Endothelial cell of umbilical vein (primary cell): ENCODE measurements at regions not wholly inside any gene's neighbourhood (a gene's known extent, or its start where the extent isn't known, plus 50 kb on each side); places are given as distances from the start of the nearest gene placed in this dataset.

Experiments
- BruUV-seq: library from RNA; stranded (reverse); fragments of 400-500 nt; replicated peaks from 2 replicates; lab custom pipeline; 2021; lab: Mats Ljungman, UMichigan
- CTCF ChIA-PET: fragments of 300-600, 350-600 bp; sonication (Branson Sonifier 250); formaldehyde crosslinking; loops from one replicate; lab custom pipeline; 2021; ENCODE audit warnings: antibody characterized with exemption, inconsistent platforms; lab: Charles Lee
- POLR2A ChIA-PET: fragments of 300-600, 350-600 bp; sonication (Branson Sonifier 250); formaldehyde crosslinking; loops from one replicate; lab custom pipeline; 2021; ENCODE audit warnings: antibody characterized with exemption, inconsistent platforms; lab: Charles Lee
- DNase-seq: peaks from one replicate; pipeline ENCODE4 v3.0.0-alpha.2; 2011; ENCODE audit warnings: low read depth, low spot score
- FAIRE-seq: peaks from 2 replicates; lab custom pipeline; 2011; peaks lifted over from hg19 to GRCh38; lab: Jason Lieb, UNC
- H2AFZ ChIP-seq: 2 replicates; pipeline ENCODE4 v1.6.0; 2012; ENCODE audit warnings: low read depth, low read length, control low read depth, inconsistent platforms
- H3K27ac ChIP-seq: 2 replicates; pipeline ENCODE4 v1.5.1; 2011; ENCODE audit warnings: low read depth, mild to moderate bottlenecking, control low read depth, low read length, moderate library complexity; ENCODE audit not compliant: insufficient read depth
- H3K27me3 ChIP-seq, 2 experiments: 2 replicates each; pipeline versions ENCODE4 v1.6.0 to v1.6.1; 2011; ENCODE audit warnings: low read length in 2 of 2, mixed read lengths in 1 of 2; ENCODE audit not compliant: control insufficient read depth in 2 of 2, insufficient read depth in 2 of 2
- H3K36me3 ChIP-seq, 2 experiments: 2 replicates in 1 of 2; 3 replicates in 1 of 2; pipeline ENCODE4 v1.5.1; 2011; ENCODE audit warnings: low read length in 2 of 2, mild to moderate bottlenecking in 1 of 2, moderate library complexity in 1 of 2; ENCODE audit not compliant: control insufficient read depth in 2 of 2, insufficient read depth in 2 of 2; ENCODE audit errors: extremely low read depth in 1 of 2
- H3K4me1 ChIP-seq: 3 replicates; pipeline ENCODE4 v1.5.1; 2011; ENCODE audit warnings: mild to moderate bottlenecking, low read length; ENCODE audit not compliant: control insufficient read depth, insufficient read depth; ENCODE audit errors: extremely low read depth
- H3K4me2 ChIP-seq: 2 replicates; pipeline ENCODE4 v1.6.1; 2011; ENCODE audit warnings: low read length, control low read depth, mixed read lengths; ENCODE audit not compliant: insufficient read depth
- H3K4me3 ChIP-seq, 3 experiments: fragments of 200-600 bp in 1 of 3; sonication (generic), shearing (Covaris generic) in 1 of 3; replicated peaks in 1 of 3; 2 replicates each; pipeline ENCODE4 v1.5.1; 2011 to 2016; ENCODE audit warnings: control low read depth in 3 of 3, low read length in 3 of 3, mild to moderate bottlenecking in 2 of 3, inconsistent platforms in 1 of 3, low read depth in 1 of 3, moderate library complexity in 1 of 3; ENCODE audit not compliant: insufficient read depth in 1 of 3
- H3K79me2 ChIP-seq: 2 replicates; pipeline ENCODE4 v1.6.0; 2012; ENCODE audit warnings: low read length, inconsistent platforms; ENCODE audit not compliant: control insufficient read depth, insufficient read depth
- H3K9ac ChIP-seq: replicated peaks from 2 replicates; pipeline ENCODE3; 2011; ENCODE audit warnings: low read length, control low read depth; ENCODE audit not compliant: insufficient read depth; ENCODE audit errors: extremely low read depth
- H3K9me1 ChIP-seq: replicated peaks from 3 replicates; pipeline ENCODE4 v1.6.0; 2011; ENCODE audit warnings: mild to moderate bottlenecking, low read length; ENCODE audit not compliant: control insufficient read depth, insufficient read depth; ENCODE audit errors: extremely low read depth
- H3K9me3 ChIP-seq: replicated peaks from 2 replicates; pipeline ENCODE4 v1.5.1; 2012; ENCODE audit warnings: low read length, inconsistent platforms; ENCODE audit not compliant: control insufficient read depth, insufficient read depth
- H4K20me1 ChIP-seq: replicated peaks from 2 replicates; pipeline ENCODE3; 2011; ENCODE audit warnings: mild to moderate bottlenecking, low read length; ENCODE audit not compliant: control insufficient read depth, insufficient read depth; ENCODE audit errors: extremely low read depth
- CTCF ChIP-seq, 2 donors: IDR thresholded peaks; 1 replicate in 1 of 2; 2 replicates in 1 of 2; pipeline ENCODE4 v1.5.1; 2011; ENCODE audit warnings: low read length in 2 of 2, mild to moderate bottlenecking in 2 of 2, moderate library complexity in 2 of 2, control low read depth in 1 of 2, inconsistent platforms in 1 of 2, low read depth in 1 of 2; ENCODE audit not compliant: insufficient read depth in 1 of 2; ENCODE audit errors: extremely low read depth in 1 of 2
- EZH2 ChIP-seq: IDR thresholded peaks from 2 replicates; pipeline ENCODE4 v1.6.1; 2012; ENCODE audit warnings: borderline replicate concordance, low read depth, mild to moderate bottlenecking, moderate library complexity, low read length, inconsistent platforms; ENCODE audit not compliant: severe bottlenecking
- FOS ChIP-seq: IDR thresholded peaks from 2 replicates; pipeline ENCODE4 v1.6.1; 2011; ENCODE audit warnings: mild to moderate bottlenecking, low read length, moderate library complexity, borderline replicate concordance; ENCODE audit not compliant: insufficient read depth
- GATA2 ChIP-seq: IDR thresholded peaks from 2 replicates; pipeline ENCODE4 v1.7.0; 2011; ENCODE audit warnings: low read depth, mild to moderate bottlenecking, moderate library complexity, mixed read lengths, low read length; ENCODE audit not compliant: insufficient read length, insufficient read depth
- JUN ChIP-seq: IDR thresholded peaks from 2 replicates; pipeline ENCODE4 v1.6.1; 2011; ENCODE audit warnings: borderline replicate concordance, low read depth; ENCODE audit not compliant: insufficient read length, insufficient read depth
- MAX ChIP-seq: IDR thresholded peaks from 2 replicates; pipeline ENCODE4 v1.6.1; 2011; ENCODE audit not compliant: insufficient read depth, insufficient read length
- MYC ChIP-seq: IDR thresholded peaks from one replicate; pipeline ENCODE4 v1.6.1; 2011; ENCODE audit warnings: mild to moderate bottlenecking, low read depth, low read length
- POLR2A ChIP-seq: IDR thresholded peaks from 2 replicates; pipeline ENCODE4 v1.6.1; 2012; ENCODE audit warnings: low read depth, mild to moderate bottlenecking, control low read depth, low read length
- POLR2AphosphoS5 ChIP-seq: IDR thresholded peaks from 2 replicates; pipeline ENCODE4 v1.6.1; 2012; ENCODE audit warnings: low read depth, mild to moderate bottlenecking, control low read depth, low read length, moderate library complexity; ENCODE audit not compliant: insufficient read depth
- dilution Hi-C: fragments of 300-500 bp; cut with MboI; formaldehyde crosslinking; loops from one replicate; pipeline ENCODE4 v1.15.0; 2019; ENCODE audit warnings: low sequenced_read_pairs; ENCODE audit not compliant: extremely low pct_ligation_motif_present
- intact Hi-C: fragments of 100-400 bp; cut with micrococcal nuclease; formaldehyde crosslinking; loops from one replicate; pipeline ENCODE4 v1.10.0; 2022

- H3K9me1 ChIP-seq, result no peaks in the 10 kb centered on the region
- H2AFZ ChIP-seq, result no peak overlapping the region
- TF ChIP-seq EZH2 (no peak), POLR2AphosphoS5 (no peak), POLR2A (no peak), MYC (no peak), GATA2 (no peak), MAX (no peak), CTCF (IDR thresholded peaks at IDR 0.05; ENCODE audit: extremely low read depth in 1 of 2, insufficient read depth in 1 of 2, low read depth in 1 of 2, low read length in 2 of 2) (no peak), JUN (no peak), FOS (no peak)
- dilution Hi-C loops (no loop called here), intact Hi-C loops (no loop called here)
- H3K27me3 ChIP-seq, result no peaks in the 10 kb centered on the region
- POLR2A ChIA-PET, result no interaction called here
- CTCF ChIA-PET, result interaction anchor here (1.2 to 1.4 kb wide), 2 partner anchors 21 to 86 kb away, joined by 3 read pairs; no protein-coding TSS in a partner anchor
- H3K79me2 ChIP-seq, result no peaks in the 10 kb centered on the region
- BruUV-seq, result no TSS peak
- DNase-seq, result no peak
- no peaks in the 10 kb centered on the region for H3K36me3 ChIP-seq
- no peak for FAIRE-seq
- H3K9me3 ChIP-seq, result no peaks in the 10 kb centered on the region
- H3K4me3 ChIP-seq, result no peak overlapping the region
- no peak overlapping the region for H3K9ac ChIP-seq
- H4K20me1 ChIP-seq, result no peaks in the 10 kb centered on the region
- H3K4me2 ChIP-seq, result no peak overlapping the region
- no peak overlapping the region for H3K27ac ChIP-seq
- peaks cover 7% of the 10 kb centered on the region for H3K4me1 ChIP-seq
Measured at GRCh38 chr12:75836533-75836932, 195.0 kb downstream of the PHLDA1 start.
